Upper lobe of left lung (tissue), 6 donors: ENCODE measurements at regions not wholly inside any gene's neighbourhood (a gene's known extent, or its start where the extent isn't known, plus 50 kb on each side); places are given as distances from the start of the nearest gene placed in this dataset.

Experiments used
- ATAC-seq, 2 donors: fragments of 200-7000 bp; cut with Tn5 transposase; one replicate each; pipeline ENCODE4 v1.9.1; 2022; ENCODE audit warnings: mild to moderate bottlenecking in 2 of 2, moderate library complexity in 2 of 2; ENCODE audit not compliant: low FRiP score in 2 of 2
- DNase-seq, 2 donors: peaks; one replicate each; pipeline ENCODE4 v3.0.0-alpha.2; 2019 to 2020
- H3K27ac ChIP-seq, 4 donors: fragments of 200-600 bp; sonication (generic); one replicate each; pipeline ENCODE4 v1.5.1; 2016 to 2019
- H3K27me3 ChIP-seq, 4 donors: fragments of 200-600 bp; sonication (generic); one replicate each; pipeline ENCODE4 v1.5.1; 2017 to 2019
- H3K36me3 ChIP-seq, 4 donors: fragments of 200-600 bp; sonication (generic); one replicate each; pipeline ENCODE4 v1.5.1; 2016 to 2019
- H3K4me1 ChIP-seq, 4 donors: fragments of 200-600 bp; sonication (generic); one replicate each; pipeline ENCODE4 v1.5.1; 2018 to 2019
- H3K4me3 ChIP-seq, 4 donors: fragments of 200-600 bp; sonication (generic); one replicate each; pipeline ENCODE4 v1.5.1; 2017 to 2019; ENCODE audit warnings: mild to moderate bottlenecking in 2 of 4, moderate library complexity in 1 of 4
- H3K9me3 ChIP-seq, 4 donors: fragments of 200-600 bp; sonication (generic); one replicate each; pipeline ENCODE4 v1.5.1; 2018 to 2019
- EP300 ChIP-seq, 4 donors: sonication (generic); formaldehyde crosslinking; IDR thresholded peaks; one replicate each; pipeline ENCODE4 v1.5.1; 2017; ENCODE audit warnings: antibody characterized with exemption in 4 of 4, control low read depth in 2 of 4
- POLR2A ChIP-seq, 4 donors: fragments of 450-650 bp; IDR thresholded peaks; one replicate each; pipeline ENCODE4 v1.5.1; 2016 to 2017; ENCODE audit warnings: antibody characterized with exemption in 4 of 4, mild to moderate bottlenecking in 2 of 4
- POLR2AphosphoS5 ChIP-seq, 2 donors: sonication (generic); formaldehyde crosslinking; IDR thresholded peaks; one replicate each; pipeline ENCODE4 v1.5.1; 2017; ENCODE audit warnings: antibody characterized with exemption in 2 of 2
- WGBS, 2 donors: methylation state at CpG; one replicate each; pipeline ENCODE4 v1.1.5; 2017 to 2018; 5-methylcytosine and 5-hydroxymethylcytosine counted together
- TF ChIP-seq, protein P1 (sequence below), 6 experiments: fragments of 450-650 bp in 4 of 6; fragments of 200-600 bp in 2 of 6; sonication (generic) in 2 of 6; IDR thresholded peaks; one replicate each; pipeline ENCODE4 v1.5.1; 2016 to 2019; ENCODE audit warnings: antibody characterized with exemption in 6 of 6
- donor health status: DM: no; HTN: no; CAD: no; lungs with moderate emphysema.
- donor health status: DM: no; HTN: yes; CAD: no; lungs with severe emphysema.

DNA sequence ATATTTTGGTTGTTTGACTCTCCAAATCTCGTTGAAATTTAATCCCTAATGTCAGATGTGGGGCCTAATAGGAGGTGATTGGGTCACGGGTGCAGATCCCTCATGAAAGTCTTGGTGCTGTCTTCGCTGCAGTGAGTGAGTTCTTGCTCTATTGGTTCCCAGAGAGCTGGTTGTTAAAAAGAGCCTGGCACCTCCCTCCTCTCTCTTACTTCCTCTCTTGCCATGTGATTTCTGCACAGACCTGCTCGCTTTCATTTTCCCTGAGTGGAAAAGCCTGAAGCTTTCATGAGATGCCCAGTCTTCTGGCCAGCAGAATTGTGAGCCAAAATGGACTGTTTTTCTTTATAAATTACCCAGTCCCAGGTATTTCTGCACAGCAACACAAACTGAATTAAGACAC is 221.6 kb downstream of the MAT2B start:
- 49 to 61% methylated on average over 4 of the region's 4 CpGs for WGBS, 2 donors
- H3K36me3 ChIP-seq: no peaks in the 10 kb centered on the region
- H3K4me1 ChIP-seq: no peaks in the 10 kb centered on the region
- H3K4me3 ChIP-seq: no peak overlapping the region
- DNase-seq (no peak), ATAC-seq (no peak)
- H3K9me3 ChIP-seq: no peaks in the 10 kb centered on the region
- H3K27me3 ChIP-seq: no peaks in the 10 kb centered on the region
- no peak for TF ChIP-seq POLR2A (IDR thresholded peaks at IDR 0.05)
- TF ChIP-seq, protein P1, sequence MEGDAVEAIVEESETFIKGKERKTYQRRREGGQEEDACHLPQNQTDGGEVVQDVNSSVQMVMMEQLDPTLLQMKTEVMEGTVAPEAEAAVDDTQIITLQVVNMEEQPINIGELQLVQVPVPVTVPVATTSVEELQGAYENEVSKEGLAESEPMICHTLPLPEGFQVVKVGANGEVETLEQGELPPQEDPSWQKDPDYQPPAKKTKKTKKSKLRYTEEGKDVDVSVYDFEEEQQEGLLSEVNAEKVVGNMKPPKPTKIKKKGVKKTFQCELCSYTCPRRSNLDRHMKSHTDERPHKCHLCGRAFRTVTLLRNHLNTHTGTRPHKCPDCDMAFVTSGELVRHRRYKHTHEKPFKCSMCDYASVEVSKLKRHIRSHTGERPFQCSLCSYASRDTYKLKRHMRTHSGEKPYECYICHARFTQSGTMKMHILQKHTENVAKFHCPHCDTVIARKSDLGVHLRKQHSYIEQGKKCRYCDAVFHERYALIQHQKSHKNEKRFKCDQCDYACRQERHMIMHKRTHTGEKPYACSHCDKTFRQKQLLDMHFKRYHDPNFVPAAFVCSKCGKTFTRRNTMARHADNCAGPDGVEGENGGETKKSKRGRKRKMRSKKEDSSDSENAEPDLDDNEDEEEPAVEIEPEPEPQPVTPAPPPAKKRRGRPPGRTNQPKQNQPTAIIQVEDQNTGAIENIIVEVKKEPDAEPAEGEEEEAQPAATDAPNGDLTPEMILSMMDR (IDR thresholded peaks at IDR 0.05): no peak
- TF ChIP-seq EP300 (IDR thresholded peaks at IDR 0.05): no peak
- TF ChIP-seq POLR2AphosphoS5 (IDR thresholded peaks at IDR 0.05): no peak
- no peak overlapping the region for H3K27ac ChIP-seq

DNA sequence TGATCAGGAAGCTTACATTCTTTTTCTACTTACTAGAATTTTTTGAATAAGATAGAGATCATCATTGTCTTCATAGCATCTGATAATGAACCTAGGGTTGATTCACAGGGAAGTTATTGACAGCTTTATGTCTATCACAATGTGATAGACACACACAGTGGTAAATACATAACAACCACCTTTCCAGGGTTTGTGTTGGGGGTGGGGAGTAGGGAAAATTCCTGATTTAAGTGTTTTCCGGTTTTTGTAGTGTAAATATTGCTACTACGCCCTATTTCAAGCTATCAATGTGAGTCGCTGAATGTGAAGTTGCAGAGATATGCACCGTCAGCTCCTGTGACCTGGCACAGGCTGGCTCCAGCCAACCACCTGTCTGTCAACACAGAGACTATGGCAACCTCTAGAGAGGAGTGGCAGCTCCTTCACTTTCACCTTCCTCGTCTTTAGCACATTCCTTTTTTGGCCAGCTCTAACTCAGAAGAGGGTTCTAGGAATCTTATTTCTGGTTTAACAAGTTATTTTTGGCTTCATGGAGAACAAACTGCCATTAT is 224.9 kb downstream of the MAT2B start:
- ATAC-seq (peak; percentile 59 to 83), DNase-seq (peak in 1 of 2 donors; percentile 82)
- H3K36me3 ChIP-seq: no peaks in the 10 kb centered on the region
- H3K27me3 ChIP-seq: no peaks in the 10 kb centered on the region
- WGBS, 2 donors: 34 to 38% methylated on average over 5 of the region's 5 CpGs
- no peaks in the 10 kb centered on the region for H3K9me3 ChIP-seq
- H3K27ac ChIP-seq: no peak overlapping the region
- no peaks in the 10 kb centered on the region for H3K4me1 ChIP-seq
- TF ChIP-seq POLR2AphosphoS5 (IDR thresholded peaks at IDR 0.05) (no peak), EP300 (IDR thresholded peaks at IDR 0.05) (no peak), POLR2A (IDR thresholded peaks at IDR 0.05) (no peak)
- TF ChIP-seq, protein P1 (IDR thresholded peaks at IDR 0.05): no peak
- no peak overlapping the region for H3K4me3 ChIP-seq

DNA sequence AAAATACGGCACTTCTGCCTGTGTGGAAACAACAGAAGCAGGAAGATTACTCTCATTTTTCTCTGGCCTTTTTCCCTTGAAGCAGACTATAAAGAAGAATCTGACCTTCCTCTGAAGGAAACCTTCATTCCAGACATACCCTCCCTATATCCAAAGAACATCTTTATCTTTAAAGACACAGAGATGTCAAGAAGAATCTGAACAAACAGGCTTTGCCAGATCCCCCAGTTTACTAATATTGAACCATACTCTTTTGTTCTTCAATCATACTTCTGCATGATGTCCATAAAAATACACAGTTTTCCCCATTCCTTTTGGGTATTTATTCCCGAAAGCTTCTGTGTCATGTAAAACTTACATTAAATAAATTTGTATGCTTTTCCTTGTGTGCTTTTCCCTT is 225.8 kb downstream of the MAT2B start:
- TF ChIP-seq, protein P1 (IDR thresholded peaks at IDR 0.05): no peak
- no peak for TF ChIP-seq POLR2AphosphoS5 (IDR thresholded peaks at IDR 0.05)
- no peak for TF ChIP-seq POLR2A (IDR thresholded peaks at IDR 0.05)
- Histone ChIP-seq H3K4me3 (no peak overlapping the region), H3K36me3 (no peaks in the 10 kb centered on the region), H3K27ac (no peak overlapping the region), H3K27me3 (no peaks in the 10 kb centered on the region), H3K4me1 (no peaks in the 10 kb centered on the region), H3K9me3 (no peaks in the 10 kb centered on the region)
- ATAC-seq (no peak), DNase-seq (no peak)
- 84 to 86% methylated on average over 2 of the region's 2 CpGs for WGBS, 2 donors

DNA sequence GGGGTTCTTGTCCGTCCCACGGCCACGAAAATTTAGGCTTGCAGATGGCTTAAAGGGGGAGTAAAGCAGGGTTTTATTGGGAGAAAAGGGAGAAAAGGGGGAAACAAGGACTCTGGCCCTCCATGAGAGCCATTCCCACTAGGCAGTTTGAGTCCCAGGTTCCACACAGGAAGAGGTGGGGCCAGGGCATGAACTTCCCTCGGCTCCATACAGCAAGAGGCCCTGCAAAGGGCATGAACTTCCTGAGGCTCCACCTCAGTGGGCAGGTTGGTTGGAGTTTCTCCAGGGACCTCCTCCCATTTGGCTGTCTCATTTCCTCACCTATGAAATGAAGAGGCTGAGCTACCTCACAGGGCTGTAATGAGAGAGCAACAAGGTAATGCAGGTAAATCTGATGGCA is 229.7 kb downstream of the MAT2B start:
- Histone ChIP-seq H3K36me3 (no peaks in the 10 kb centered on the region), H3K4me3 (no peak overlapping the region), H3K27ac (no peak overlapping the region), H3K4me1 (no peaks in the 10 kb centered on the region), H3K9me3 (no peaks in the 10 kb centered on the region), H3K27me3 (no peaks in the 10 kb centered on the region)
- TF ChIP-seq, protein P1 (IDR thresholded peaks at IDR 0.05): no peak
- TF ChIP-seq EP300 (IDR thresholded peaks at IDR 0.05) (no peak), POLR2A (IDR thresholded peaks at IDR 0.05) (no peak), POLR2AphosphoS5 (IDR thresholded peaks at IDR 0.05) (no peak)
- ATAC-seq (no peak), DNase-seq (no peak)
- 76 to 80% methylated on average over 4 of the region's 4 CpGs for WGBS, 2 donors

DNA sequence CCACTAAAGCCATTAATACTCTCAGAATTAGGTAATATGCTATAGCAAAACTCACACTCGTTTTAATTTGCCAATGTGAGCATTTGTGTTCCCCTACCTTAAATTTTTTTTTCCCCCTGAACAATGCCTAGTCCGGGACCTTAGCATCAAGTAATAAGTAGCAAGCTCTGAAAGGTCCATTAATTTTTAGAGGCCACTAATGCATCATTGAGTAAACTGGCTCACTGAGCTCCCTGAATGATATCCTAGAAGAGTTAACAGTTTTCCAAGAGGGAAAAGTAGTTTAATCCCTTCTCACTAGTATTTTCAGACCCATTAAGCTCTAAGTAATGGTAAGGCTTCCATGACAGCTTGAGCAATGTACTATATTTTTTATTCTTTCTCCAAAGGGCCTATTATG is 242.2 kb downstream of the MAT2B start:
- Histone ChIP-seq H3K27me3 (no peaks in the 10 kb centered on the region), H3K4me3 (no peak overlapping the region), H3K36me3 (no peaks in the 10 kb centered on the region), H3K4me1 (no peaks in the 10 kb centered on the region), H3K9me3 (no peaks in the 10 kb centered on the region), H3K27ac (no peak overlapping the region)
- 79 to 80% methylated on average over 2 of the region's 2 CpGs for WGBS, 2 donors
- DNase-seq (no peak), ATAC-seq (no peak)
- TF ChIP-seq POLR2A (IDR thresholded peaks at IDR 0.05) (no peak), POLR2AphosphoS5 (IDR thresholded peaks at IDR 0.05) (no peak), EP300 (IDR thresholded peaks at IDR 0.05) (no peak)
- TF ChIP-seq, protein P1 (IDR thresholded peaks at IDR 0.05): no peak
